ENCODE measurements at regions not wholly inside any gene's neighbourhood (a gene's known extent, or its start where the extent isn't known, plus 50 kb on each side); places are given as distances from the start of the nearest gene placed in this dataset.

DNA sequence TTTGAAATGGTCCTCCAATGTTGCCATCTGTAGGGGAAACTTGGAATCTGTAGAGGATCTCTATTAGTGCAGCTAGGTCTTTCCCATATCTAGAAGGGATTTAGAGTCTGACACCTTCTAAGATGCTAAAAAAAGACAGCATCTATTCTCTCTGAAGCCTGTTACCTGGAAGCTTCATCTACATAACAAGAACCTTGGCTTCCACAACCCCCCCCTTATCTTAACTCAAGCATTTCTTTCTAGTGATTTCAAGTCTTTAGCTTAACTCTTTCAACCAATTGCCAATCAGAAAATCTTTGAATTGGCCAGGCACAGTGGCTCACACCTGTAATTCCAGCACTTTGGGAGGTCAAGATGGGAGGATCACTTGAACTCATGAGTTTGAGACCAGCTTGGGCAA, 543.3 kb downstream of the TRHDE start:
- TF ChIP-seq, protein P1, sequence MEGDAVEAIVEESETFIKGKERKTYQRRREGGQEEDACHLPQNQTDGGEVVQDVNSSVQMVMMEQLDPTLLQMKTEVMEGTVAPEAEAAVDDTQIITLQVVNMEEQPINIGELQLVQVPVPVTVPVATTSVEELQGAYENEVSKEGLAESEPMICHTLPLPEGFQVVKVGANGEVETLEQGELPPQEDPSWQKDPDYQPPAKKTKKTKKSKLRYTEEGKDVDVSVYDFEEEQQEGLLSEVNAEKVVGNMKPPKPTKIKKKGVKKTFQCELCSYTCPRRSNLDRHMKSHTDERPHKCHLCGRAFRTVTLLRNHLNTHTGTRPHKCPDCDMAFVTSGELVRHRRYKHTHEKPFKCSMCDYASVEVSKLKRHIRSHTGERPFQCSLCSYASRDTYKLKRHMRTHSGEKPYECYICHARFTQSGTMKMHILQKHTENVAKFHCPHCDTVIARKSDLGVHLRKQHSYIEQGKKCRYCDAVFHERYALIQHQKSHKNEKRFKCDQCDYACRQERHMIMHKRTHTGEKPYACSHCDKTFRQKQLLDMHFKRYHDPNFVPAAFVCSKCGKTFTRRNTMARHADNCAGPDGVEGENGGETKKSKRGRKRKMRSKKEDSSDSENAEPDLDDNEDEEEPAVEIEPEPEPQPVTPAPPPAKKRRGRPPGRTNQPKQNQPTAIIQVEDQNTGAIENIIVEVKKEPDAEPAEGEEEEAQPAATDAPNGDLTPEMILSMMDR (conservative IDR thresholded peaks at IDR 0.05; ENCODE audit: low read length), result no peak
- TF ChIP-seq EZH2phosphoT487 (IDR thresholded peaks at IDR 0.05; ENCODE audit: borderline replicate concordance), result no peak

All from Loucy (cell line).